HepG2 (cell line): ENCODE measurements at regions not wholly inside any gene's neighbourhood (a gene's known extent, or its start where the extent isn't known, plus 50 kb on each side); places are given as distances from the start of the nearest gene placed in this dataset.

Experiments used
- ATF5 ChIP-seq: sonication (generic); formaldehyde crosslinking; IDR thresholded peaks from 2 replicates; pipeline ENCODE4 v1.4.0; 2020; ENCODE audit warnings: mild to moderate bottlenecking, low read depth, missing genetic modification reagents
- EP300 ChIP-seq, 3 experiments: sonication (generic) in 1 of 3; formaldehyde crosslinking in 1 of 3; IDR thresholded peaks; 2 replicates each; pipeline versions ENCODE4 v1.5.1 to v1.6.1; 2011 to 2020; ENCODE audit warnings: low read depth in 2 of 3, low read length in 2 of 3, borderline replicate concordance in 1 of 3, improper control_type of control experiment in 1 of 3, mild to moderate bottlenecking in 1 of 3, missing genetic modification reagents in 1 of 3, moderate library complexity in 1 of 3
- ERF ChIP-seq: IDR thresholded peaks from 2 replicates; pipeline ENCODE4 v1.6.1; 2018; ENCODE audit warnings: missing biosample characterization, missing genetic modification reagents
- GABPA ChIP-seq, 2 experiments: IDR thresholded peaks; 2 replicates each; pipeline ENCODE4 v1.6.1; 2011 to 2016; ENCODE audit warnings: low read depth in 2 of 2, low read length in 1 of 2, missing biosample characterization in 1 of 2, missing genetic modification characterization in 1 of 2
- KIAA2018 ChIP-seq: sonication (generic); formaldehyde crosslinking; IDR thresholded peaks from 2 replicates; pipeline ENCODE4 v1.5.0; 2020; ENCODE audit warnings: mild to moderate bottlenecking, missing genetic modification reagents, borderline replicate concordance
- MLXIP ChIP-seq: sonication (generic); formaldehyde crosslinking; IDR thresholded peaks from 2 replicates; pipeline ENCODE4 v1.9.0; 2021; ENCODE audit warnings: missing genetic modification reagents, borderline replicate concordance
- MYC ChIP-seq: sonication (generic); formaldehyde crosslinking; IDR thresholded peaks from 2 replicates; pipeline ENCODE4 v1.9.0; 2021; ENCODE audit warnings: missing genetic modification reagents, borderline replicate concordance
- ZNF407 ChIP-seq: sonication (generic); formaldehyde crosslinking; IDR thresholded peaks from one replicate; pipeline ENCODE4 v1.5.1; 2020; ENCODE audit warnings: mild to moderate bottlenecking, missing genetic modification reagents; ENCODE audit errors: not compliant biosample characterization
- ZNF597 ChIP-seq: sonication (generic); formaldehyde crosslinking; IDR thresholded peaks from 2 replicates; pipeline ENCODE4 v1.5.0; 2020; ENCODE audit warnings: missing genetic modification reagents

- no peak for TF ChIP-seq GABPA (IDR thresholded peaks at IDR 0.05; ENCODE audit: low read depth, low read length)
- no peak for TF ChIP-seq GABPA (CRISPR knock-in tag; IDR thresholded peaks at IDR 0.05; ENCODE audit: low read depth)
- TF ChIP-seq KIAA2018 (CRISPR knock-in tag) = no peak
- TF ChIP-seq MYC = no peak
- TF ChIP-seq MLXIP = no peak
- no peak for TF ChIP-seq EP300 (IDR thresholded peaks at IDR 0.05; ENCODE audit: low read depth in 2 of 2, low read length in 2 of 2)
- no peak for TF ChIP-seq EP300 (CRISPR knock-in tag; IDR thresholded peaks at IDR 0.05; ENCODE audit: borderline replicate concordance)
- no peak for TF ChIP-seq ERF (CRISPR knock-in tag)
- TF ChIP-seq ATF5 (CRISPR knock-in tag) = no peak
- TF ChIP-seq ZNF597 = no peak
- no peak for TF ChIP-seq ZNF407 (CRISPR knock-in tag)
Measured at GRCh38 chr20:60483371-60483770, 525.1 kb downstream of the CDH26 start.
